ENCODE measurements at regions not wholly inside any gene's neighbourhood (a gene's known extent, or its start where the extent isn't known, plus 50 kb on each side); places are given as distances from the start of the nearest gene placed in this dataset.

GRCh38 chr12:60112763-60113162 is 516.9 kb downstream of the SLC16A7 start:
- Histone ChIP-seq H3K4me1 (no peaks in the 10 kb centered on the region), H3K4me3 (no peak overlapping the region), H3K36me3 (no peaks in the 10 kb centered on the region), H3K9me3 (peaks cover 0 to 3% (median 0%) of the 10 kb centered on the region in 4 donors), H3K27me3 (no peaks in the 10 kb centered on the region), H3K27ac (no peak overlapping the region)
- DNase-seq, result no peak
- ATAC-seq (ENCODE audit: low FRiP score in 2 of 2), result no peak
- WGBS, 2 donors, result 0% methylated on average over 1 of the region's 1 CpG
- TF ChIP-seq POLR2AphosphoS5 (IDR thresholded peaks at IDR 0.05) (no peak), EP300 (IDR thresholded peaks at IDR 0.05) (no peak), CTCF (IDR thresholded peaks at IDR 0.05) (no peak), POLR2A (IDR thresholded peaks at IDR 0.05) (no peak)

GRCh38 chr12:60114169-60114568 is 518.3 kb downstream of the SLC16A7 start:
- no peaks in the 10 kb centered on the region for H3K36me3 ChIP-seq
- DNase-seq, result no peak
- no peaks in the 10 kb centered on the region for H3K27me3 ChIP-seq
- H3K27ac ChIP-seq, result no peak overlapping the region
- TF ChIP-seq EP300 (IDR thresholded peaks at IDR 0.05) (no peak), POLR2AphosphoS5 (IDR thresholded peaks at IDR 0.05) (no peak), CTCF (IDR thresholded peaks at IDR 0.05) (no peak), POLR2A (IDR thresholded peaks at IDR 0.05) (no peak)
- no peak for ATAC-seq (ENCODE audit: low FRiP score in 2 of 2)
- H3K4me1 ChIP-seq, result no peaks in the 10 kb centered on the region
- H3K9me3 ChIP-seq, result peaks cover 0 to 3% (median 0%) of the 10 kb centered on the region in 4 donors
- H3K4me3 ChIP-seq, result no peak overlapping the region
- 76 to 82% methylated on average over 1 of the region's 1 CpG for WGBS, 2 donors

GRCh38 chr12:60119327-60119726 is 523.5 kb downstream of the SLC16A7 start:
- DNase-seq (no peak), ATAC-seq (ENCODE audit: low FRiP score in 2 of 2) (no peak)
- Histone ChIP-seq H3K4me1 (no peaks in the 10 kb centered on the region), H3K27ac (no peak overlapping the region), H3K4me3 (no peak overlapping the region), H3K9me3 (no peaks in the 10 kb centered on the region), H3K27me3 (no peaks in the 10 kb centered on the region), H3K36me3 (no peaks in the 10 kb centered on the region)
- 47 to 49% methylated on average over 2 of the region's 2 CpGs for WGBS, 2 donors
- TF ChIP-seq POLR2A (IDR thresholded peaks at IDR 0.05) (no peak), POLR2AphosphoS5 (IDR thresholded peaks at IDR 0.05) (no peak), EP300 (IDR thresholded peaks at IDR 0.05) (no peak), CTCF (IDR thresholded peaks at IDR 0.05) (no peak)

- no peak for ATAC-seq (ENCODE audit: low FRiP score in 2 of 2)
- H3K27me3 ChIP-seq, result no peaks in the 10 kb centered on the region
- no peak overlapping the region for H3K4me3 ChIP-seq
- no peaks in the 10 kb centered on the region for H3K9me3 ChIP-seq
- WGBS, 2 donors, result 77 to 88% methylated on average over 5 of the region's 5 CpGs
- TF ChIP-seq EP300 (IDR thresholded peaks at IDR 0.05) (no peak), POLR2AphosphoS5 (IDR thresholded peaks at IDR 0.05) (no peak), CTCF (IDR thresholded peaks at IDR 0.05) (no peak), POLR2A (IDR thresholded peaks at IDR 0.05) (no peak)
- no peaks in the 10 kb centered on the region for H3K36me3 ChIP-seq
- no peak for DNase-seq
- H3K27ac ChIP-seq, result no peak overlapping the region
- no peaks in the 10 kb centered on the region for H3K4me1 ChIP-seq
Observed at GRCh38 chr12:60120199-60120598, 524.4 kb downstream of the SLC16A7 start.

- H3K4me3 ChIP-seq, result no peak overlapping the region
- TF ChIP-seq EP300 (IDR thresholded peaks at IDR 0.05), result no peak
- TF ChIP-seq CTCF (IDR thresholded peaks at IDR 0.05), result no peak
- TF ChIP-seq POLR2A (IDR thresholded peaks at IDR 0.05), result no peak
- TF ChIP-seq POLR2AphosphoS5 (IDR thresholded peaks at IDR 0.05), result no peak
- no peaks in the 10 kb centered on the region for H3K36me3 ChIP-seq
- ATAC-seq (ENCODE audit: low FRiP score in 2 of 2), result no peak
- no peaks in the 10 kb centered on the region for H3K4me1 ChIP-seq
- no peak for DNase-seq
- no peak overlapping the region for H3K27ac ChIP-seq
- WGBS, 2 donors, result 65 to 75% methylated on average over 1 of the region's 1 CpG
- H3K9me3 ChIP-seq, result no peaks in the 10 kb centered on the region
- H3K27me3 ChIP-seq, result no peaks in the 10 kb centered on the region
Observed at GRCh38 chr12:60123557-60123956, 527.7 kb downstream of the SLC16A7 start.
